K562 (cell line): ENCODE measurements at regions not wholly inside any gene's neighbourhood (a gene's known extent, or its start where the extent isn't known, plus 50 kb on each side); places are given as distances from the start of the nearest gene placed in this dataset.

Experiments
- CTCF ChIP-seq, 3 experiments: IDR thresholded peaks in 2 of 3; conservative IDR thresholded peaks in 1 of 3; 2 replicates each; pipeline ENCODE4 v1.5.1; 2011 to 2012; ENCODE audit warnings: low read length in 3 of 3, mild to moderate bottlenecking in 3 of 3, control low read depth in 2 of 3, improper control_type of control experiment in 1 of 3, inconsistent platforms in 1 of 3, low read depth in 1 of 3, mixed read lengths in 1 of 3, moderate library complexity in 1 of 3; ENCODE audit not compliant: insufficient read depth in 2 of 3
- ETS1 ChIP-seq: conservative IDR thresholded peaks from 2 replicates; pipeline ENCODE4 v1.6.1; 2011; ENCODE audit warnings: low read depth, mild to moderate bottlenecking, low read length; ENCODE audit not compliant: control insufficient read depth
- POLR2AphosphoS5 ChIP-seq: IDR thresholded peaks from 2 replicates; pipeline ENCODE4 v1.6.1; 2011; ENCODE audit warnings: mild to moderate bottlenecking, low read depth, low read length, moderate library complexity; ENCODE audit not compliant: control insufficient read depth, insufficient read depth
- SIX5 ChIP-seq, 2 experiments: IDR thresholded peaks; 2 replicates each; pipeline ENCODE4 v1.6.1; 2011; ENCODE audit warnings: low read length in 2 of 2, borderline replicate concordance in 1 of 2, low read depth in 1 of 2, mild to moderate bottlenecking in 1 of 2, moderate library complexity in 1 of 2; ENCODE audit not compliant: insufficient read depth in 1 of 2
- TEAD4 ChIP-seq, 2 experiments: sonication (generic) in 1 of 2; formaldehyde crosslinking in 1 of 2; IDR thresholded peaks; 2 replicates each; pipeline versions ENCODE4 v1.6.1 to v1.8.0; 2012 to 2022; ENCODE audit warnings: borderline replicate concordance in 1 of 2, inconsistent platforms in 1 of 2, low read length in 1 of 2, mild to moderate bottlenecking in 1 of 2, missing genetic modification reagents in 1 of 2
- TOE1 ChIP-seq, 2 experiments: fragments of 450-650 bp in 1 of 2; sonication (generic) in 1 of 2; formaldehyde crosslinking in 1 of 2; IDR thresholded peaks; 2 replicates each; pipeline versions ENCODE4 v1.7.1 to v1.8.0; 2016 to 2022; ENCODE audit warnings: borderline replicate concordance in 2 of 2, mild to moderate bottlenecking in 2 of 2, antibody characterized with exemption in 1 of 2, inconsistent platforms in 1 of 2, low read depth in 1 of 2, missing genetic modification reagents in 1 of 2, moderate library complexity in 1 of 2
- ZFP36 ChIP-seq: fragments of 150-350 bp; IDR thresholded peaks from 2 replicates; pipeline ENCODE4 v1.6.1; 2018; ENCODE audit warnings: low read length, low read depth; ENCODE audit not compliant: partially characterized antibody
- ZNF121 ChIP-seq: sonication (generic); formaldehyde crosslinking; conservative IDR thresholded peaks from 2 replicates; pipeline ENCODE4 v1.8.0; 2022; ENCODE audit warnings: missing genetic modification reagents
- TF ChIP-seq, protein P1 (sequence below): IDR thresholded peaks from 2 replicates; pipeline ENCODE4 v1.6.1; 2016; ENCODE audit warnings: missing genetic modification characterization, missing compliant biosample characterization

GRCh38 chr15:67920524-67921240, 80.8 kb upstream of the RNU6-1 start:
- TF ChIP-seq POLR2AphosphoS5 (no peak), ZNF121 (CRISPR knock-in tag) (no peak), TEAD4 (IDR thresholded peaks at IDR 0.05; ENCODE audit: low read length) (no peak), TEAD4 (CRISPR knock-in tag; IDR thresholded peaks at IDR 0.05; ENCODE audit: borderline replicate concordance) (no peak), TOE1 (IDR thresholded peaks at IDR 0.05; ENCODE audit: borderline replicate concordance) (no peak), TOE1 (CRISPR knock-in tag; IDR thresholded peaks at IDR 0.05; ENCODE audit: borderline replicate concordance, low read depth) (no peak), CTCF (IDR thresholded peaks at IDR 0.05 in 2 of 3, conservative IDR thresholded peaks at IDR 0.05 in 1 of 3; ENCODE audit: insufficient read depth in 2 of 3, low read depth in 1 of 3, low read length in 3 of 3) (no peak), ZFP36 (no peak), SIX5 (IDR thresholded peaks at IDR 0.05; ENCODE audit: borderline replicate concordance in 1 of 2, insufficient read depth in 1 of 2, low read depth in 1 of 2, low read length in 2 of 2) (no peak), ETS1 (no peak)
- TF ChIP-seq, protein P1, sequence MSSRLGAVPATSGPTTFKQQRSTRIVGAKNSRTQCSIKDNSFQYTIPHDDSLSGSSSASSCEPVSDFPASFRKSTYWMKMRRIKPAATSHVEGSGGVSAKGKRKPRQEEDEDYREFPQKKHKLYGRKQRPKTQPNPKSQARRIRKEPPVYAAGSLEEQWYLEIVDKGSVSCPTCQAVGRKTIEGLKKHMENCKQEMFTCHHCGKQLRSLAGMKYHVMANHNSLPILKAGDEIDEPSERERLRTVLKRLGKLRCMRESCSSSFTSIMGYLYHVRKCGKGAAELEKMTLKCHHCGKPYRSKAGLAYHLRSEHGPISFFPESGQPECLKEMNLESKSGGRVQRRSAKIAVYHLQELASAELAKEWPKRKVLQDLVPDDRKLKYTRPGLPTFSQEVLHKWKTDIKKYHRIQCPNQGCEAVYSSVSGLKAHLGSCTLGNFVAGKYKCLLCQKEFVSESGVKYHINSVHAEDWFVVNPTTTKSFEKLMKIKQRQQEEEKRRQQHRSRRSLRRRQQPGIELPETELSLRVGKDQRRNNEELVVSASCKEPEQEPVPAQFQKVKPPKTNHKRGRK (tag) = no peak
